AG04449 (cell line): ENCODE measurements at regions not wholly inside any gene's neighbourhood (a gene's known extent, or its start where the extent isn't known, plus 50 kb on each side); places are given as distances from the start of the nearest gene placed in this dataset.

Experiments
- CTCF ChIA-PET: fragments of 350-600 bp; formaldehyde crosslinking; extraction: SDS; loops from one replicate; lab custom pipeline; 2021; ENCODE audit warnings: antibody characterized with exemption; lab: Yijun Ruan, JAX
- POLR2A ChIA-PET: fragments of 400-600, 350-600 bp; formaldehyde crosslinking; extraction: SDS; loops from one replicate; lab custom pipeline; 2020; ENCODE audit warnings: antibody characterized with exemption, inconsistent platforms; lab: Yijun Ruan, JAX
- DNase-seq: peaks from one replicate; pipeline ENCODE4 v3.0.0-alpha.2; 2010; ENCODE audit warnings: low read depth, low spot score
- H3K4me3 ChIP-seq: 2 replicates; pipeline ENCODE4 v1.5.1; 2011; ENCODE audit warnings: low read depth, mild to moderate bottlenecking, control low read depth, low read length
- TF ChIP-seq, protein P1 (sequence below): IDR thresholded peaks from one replicate; pipeline ENCODE4 v1.5.1; 2011; ENCODE audit warnings: mild to moderate bottlenecking, moderate library complexity, low read length, control low read depth, inconsistent platforms; ENCODE audit not compliant: insufficient read depth; ENCODE audit errors: missing control alignments

DNA sequence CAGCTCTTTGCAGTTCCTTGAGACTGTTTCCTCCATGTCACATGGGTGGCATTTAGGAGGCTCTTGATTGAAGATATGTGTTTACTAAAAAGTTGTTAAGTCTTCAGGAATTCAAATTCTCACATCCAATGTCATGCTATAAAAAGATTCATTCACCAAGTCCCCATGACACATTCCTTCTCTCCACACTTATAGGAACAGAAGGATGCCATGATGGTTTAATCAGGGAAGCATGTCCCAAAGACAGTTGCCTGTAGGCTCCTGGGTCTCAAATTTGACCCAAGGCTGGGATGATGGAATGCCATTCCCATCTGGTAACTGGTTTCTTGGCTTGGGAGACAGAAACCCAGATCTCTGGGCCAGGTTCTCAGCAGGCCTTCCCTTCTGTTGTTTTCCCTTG is 140.6 kb upstream of the SOX9 start:
- TF ChIP-seq, protein P1, sequence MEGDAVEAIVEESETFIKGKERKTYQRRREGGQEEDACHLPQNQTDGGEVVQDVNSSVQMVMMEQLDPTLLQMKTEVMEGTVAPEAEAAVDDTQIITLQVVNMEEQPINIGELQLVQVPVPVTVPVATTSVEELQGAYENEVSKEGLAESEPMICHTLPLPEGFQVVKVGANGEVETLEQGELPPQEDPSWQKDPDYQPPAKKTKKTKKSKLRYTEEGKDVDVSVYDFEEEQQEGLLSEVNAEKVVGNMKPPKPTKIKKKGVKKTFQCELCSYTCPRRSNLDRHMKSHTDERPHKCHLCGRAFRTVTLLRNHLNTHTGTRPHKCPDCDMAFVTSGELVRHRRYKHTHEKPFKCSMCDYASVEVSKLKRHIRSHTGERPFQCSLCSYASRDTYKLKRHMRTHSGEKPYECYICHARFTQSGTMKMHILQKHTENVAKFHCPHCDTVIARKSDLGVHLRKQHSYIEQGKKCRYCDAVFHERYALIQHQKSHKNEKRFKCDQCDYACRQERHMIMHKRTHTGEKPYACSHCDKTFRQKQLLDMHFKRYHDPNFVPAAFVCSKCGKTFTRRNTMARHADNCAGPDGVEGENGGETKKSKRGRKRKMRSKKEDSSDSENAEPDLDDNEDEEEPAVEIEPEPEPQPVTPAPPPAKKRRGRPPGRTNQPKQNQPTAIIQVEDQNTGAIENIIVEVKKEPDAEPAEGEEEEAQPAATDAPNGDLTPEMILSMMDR, result no peak
- ChIA-PET CTCF (no interaction called here), POLR2A (no interaction called here)
- no peak for DNase-seq
- no peak overlapping the region for H3K4me3 ChIP-seq

DNA sequence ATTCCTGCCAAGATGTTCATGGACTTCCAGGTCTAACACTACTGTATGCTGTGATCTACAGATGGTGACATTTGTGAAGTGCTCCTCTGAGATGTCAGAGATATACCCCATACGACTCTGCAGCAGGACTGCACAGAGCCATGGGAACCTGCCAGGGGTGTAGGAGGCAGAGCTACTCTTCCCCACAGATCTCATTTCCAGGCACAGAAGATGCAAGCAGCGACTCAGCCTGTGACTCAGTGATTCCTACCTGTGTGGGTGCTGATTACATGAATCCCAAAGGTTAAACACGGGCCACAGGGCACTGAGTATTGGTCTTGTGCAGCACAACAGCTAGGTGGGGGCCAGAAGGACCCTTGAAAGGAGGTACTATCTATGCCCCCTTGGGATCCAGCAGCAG is 137.0 kb upstream of the SOX9 start:
- TF ChIP-seq, protein P1, result no peak
- no peak for DNase-seq
- no peak overlapping the region for H3K4me3 ChIP-seq
- POLR2A ChIA-PET, result no interaction called here
- CTCF ChIA-PET, result no interaction called here

DNA sequence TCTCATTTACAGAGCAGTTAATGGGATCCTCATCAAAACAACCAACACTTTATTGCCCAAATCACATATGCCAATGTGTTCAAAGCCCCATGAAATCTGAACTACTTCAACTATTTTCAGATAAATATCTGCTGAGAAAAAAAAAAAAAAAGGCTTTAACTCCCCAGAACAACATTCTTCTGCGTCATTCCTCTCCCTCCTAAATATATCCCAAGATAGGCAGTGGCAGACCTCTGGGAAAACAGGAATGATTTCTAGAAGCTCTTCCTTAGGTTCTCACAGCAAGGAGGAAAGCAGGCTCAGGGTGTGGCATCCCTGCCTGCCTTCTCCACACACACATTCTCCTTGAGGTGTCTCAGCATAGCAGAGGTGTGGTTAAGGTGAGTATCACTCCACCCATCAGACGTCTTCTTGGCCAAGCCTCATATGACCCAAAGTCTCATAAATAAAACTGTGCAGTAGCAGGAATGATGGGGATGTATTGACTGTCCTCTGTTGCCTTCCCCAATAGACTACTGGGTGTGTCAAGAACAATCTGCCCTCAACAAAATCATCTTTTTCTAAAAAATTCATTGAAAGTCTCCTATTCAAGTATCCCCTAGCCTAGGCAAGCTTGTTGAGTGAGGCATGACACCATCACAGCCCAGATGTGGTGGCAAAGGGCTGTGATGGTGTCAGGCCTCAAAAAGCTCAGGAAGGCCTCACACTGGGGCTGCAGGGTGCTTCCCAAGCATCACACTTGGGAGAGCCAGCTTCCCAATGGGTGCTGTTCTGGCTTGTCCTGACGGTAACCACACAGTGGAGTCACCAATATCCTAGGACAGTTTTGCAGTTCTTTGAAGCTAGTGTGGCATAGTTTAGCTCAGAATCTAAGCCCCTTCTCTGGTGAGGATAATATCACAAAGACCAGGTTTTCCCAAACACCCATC is 135.4 kb upstream of the SOX9 start:
- no peak for DNase-seq
- CTCF ChIA-PET, result interaction anchor here (0.6 kb wide), 1 partner anchor 10 kb away, joined by 3 read pairs; no protein-coding TSS in a partner anchor
- POLR2A ChIA-PET, result no interaction called here
- TF ChIP-seq, protein P1, result no peak
- H3K4me3 ChIP-seq, result no peak overlapping the region

DNA sequence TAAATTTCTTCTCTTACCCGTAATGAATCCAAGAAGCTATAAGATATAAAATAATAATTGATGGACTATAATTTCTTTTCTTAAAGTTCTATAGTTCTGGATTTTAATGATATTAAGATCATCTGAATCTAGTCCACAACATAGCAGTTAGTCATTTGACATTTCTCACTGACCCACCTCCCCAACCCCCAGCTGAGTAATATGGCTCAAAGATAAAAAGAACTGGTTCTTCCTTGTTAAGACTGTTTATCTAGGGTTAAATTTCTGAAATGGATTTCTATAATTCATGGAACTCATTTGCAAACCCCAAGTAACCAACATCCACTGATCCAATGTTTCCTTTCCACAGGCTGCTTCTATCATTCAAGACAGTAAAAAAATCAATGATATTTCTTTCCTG is 133.9 kb upstream of the SOX9 start:
- ChIA-PET POLR2A (no interaction called here), CTCF (no interaction called here)
- TF ChIP-seq, protein P1, result no peak
- DNase-seq, result no peak
- H3K4me3 ChIP-seq, result no peak overlapping the region

DNA sequence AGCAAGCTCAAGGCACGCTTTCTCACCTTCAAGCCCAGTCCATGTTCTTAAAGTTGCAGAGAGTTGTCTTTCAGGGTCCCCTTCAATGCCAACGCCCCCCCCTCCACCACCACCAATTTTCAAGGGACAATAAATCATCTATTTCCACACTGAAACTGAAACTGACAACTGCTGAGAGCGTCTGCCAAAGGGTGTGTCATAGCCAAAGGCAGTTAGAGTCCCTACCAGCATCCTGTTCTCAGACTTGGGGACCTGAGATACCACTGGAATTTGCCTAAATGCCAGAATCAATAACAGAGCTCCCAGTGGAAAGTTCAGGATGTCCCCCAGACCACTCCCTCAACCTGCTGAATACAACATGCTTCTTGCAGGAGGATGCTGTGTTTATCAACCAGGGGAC is 133.2 kb upstream of the SOX9 start:
- ChIA-PET POLR2A (no interaction called here), CTCF (no interaction called here)
- H3K4me3 ChIP-seq, result no peak overlapping the region
- DNase-seq, result no peak
- TF ChIP-seq, protein P1, result no peak

DNA sequence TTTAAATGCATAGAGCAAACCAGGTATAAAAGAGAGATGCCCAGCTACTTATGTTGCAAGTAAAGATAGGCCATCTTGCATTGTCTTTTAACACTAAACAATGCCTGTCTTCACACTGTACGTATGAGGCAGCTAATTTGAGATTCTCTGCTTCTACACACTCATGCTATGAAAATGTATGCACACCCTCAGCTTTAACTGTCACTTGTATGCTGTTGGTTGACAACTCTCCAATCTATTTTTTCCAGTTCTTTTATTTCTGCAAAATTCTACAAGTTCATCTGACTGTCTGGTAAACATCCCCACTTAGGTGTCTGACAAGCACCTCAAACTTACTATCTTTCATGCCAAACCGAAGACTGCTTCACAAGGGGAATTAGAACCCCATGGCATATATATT is 131.7 kb upstream of the SOX9 start:
- ChIA-PET POLR2A (no interaction called here), CTCF (no interaction called here)
- no peak overlapping the region for H3K4me3 ChIP-seq
- TF ChIP-seq, protein P1, result no peak
- no peak for DNase-seq
